A549 (cell line): ENCODE measurements at regions not wholly inside any gene's neighbourhood (a gene's known extent, or its start where the extent isn't known, plus 50 kb on each side); places are given as distances from the start of the nearest gene placed in this dataset.

Experiments used
- BHLHE40 ChIP-seq: IDR thresholded peaks from 2 replicates; pipeline ENCODE4 v1.6.1; 2012; ENCODE audit warnings: low read depth, low read length, inconsistent platforms
- CEBPB ChIP-seq, 2 experiments: fragments of >200 bp in 1 of 2; sonication (Bioruptor Twin) in 1 of 2; formaldehyde crosslinking in 1 of 2; IDR thresholded peaks; 2 replicates each; pipeline ENCODE4 v1.6.1; 2012 to 2016
- EP300 ChIP-seq, 2 experiments: fragments of >200 bp; sonication (Bioruptor Twin); formaldehyde crosslinking; IDR thresholded peaks; 2 replicates in 1 of 2; 3 replicates in 1 of 2; pipeline ENCODE4 v1.6.1; 2016 to 2017
- ESRRA ChIP-seq: fragments of 150-350 bp; IDR thresholded peaks from 2 replicates; pipeline ENCODE4 v1.6.1; 2014; ENCODE audit warnings: mild to moderate bottlenecking, low read length, borderline replicate concordance
- JUNB ChIP-seq: fragments of >200 bp; sonication (Bioruptor Twin); formaldehyde crosslinking; IDR thresholded peaks from 2 replicates; pipeline ENCODE4 v1.6.1; 2016
- KDM1A ChIP-seq: fragments of 200-600 bp; sonication (generic); IDR thresholded peaks from 2 replicates; pipeline ENCODE4 v1.6.1; 2016; ENCODE audit warnings: low read depth, mild to moderate bottlenecking
- MYC ChIP-seq: IDR thresholded peaks from 2 replicates; pipeline ENCODE4 v1.6.1; 2012; ENCODE audit warnings: mild to moderate bottlenecking, inconsistent platforms, low read length, improper control_type of control experiment, borderline replicate concordance
- NPAS2 ChIP-seq: fragments of 250-450 bp; sonication (Bioruptor Pico); IDR thresholded peaks from 2 replicates; pipeline ENCODE4 v1.8.0; 2022; ENCODE audit warnings: mild to moderate bottlenecking, moderate library complexity, borderline replicate concordance
- PHF8 ChIP-seq: fragments of 200-600 bp; sonication (generic); IDR thresholded peaks from 2 replicates; pipeline ENCODE4 v1.6.1; 2016; ENCODE audit warnings: low read depth, mild to moderate bottlenecking, antibody characterized with exemption, moderate library complexity, borderline replicate concordance
- POLR2A ChIP-seq: IDR thresholded peaks from 2 replicates; pipeline ENCODE4 v1.6.1; 2012; ENCODE audit warnings: mild to moderate bottlenecking, low read length
- RAD21 ChIP-seq, 2 experiments: fragments of >200 bp in 1 of 2; sonication (Bioruptor Twin) in 1 of 2; formaldehyde crosslinking in 1 of 2; IDR thresholded peaks in 1 of 2; conservative IDR thresholded peaks in 1 of 2; 2 replicates in 1 of 2; 3 replicates in 1 of 2; pipeline ENCODE4 v1.6.1; 2012 to 2018; ENCODE audit warnings: inconsistent platforms in 1 of 2
- RFX5 ChIP-seq: fragments of 450-650 bp; IDR thresholded peaks from 2 replicates; pipeline ENCODE4 v1.7.1; 2014; ENCODE audit warnings: antibody characterized with exemption, mild to moderate bottlenecking, moderate library complexity
- TF ChIP-seq, protein P1 (sequence below): fragments of 250-450 bp; sonication (Bioruptor Pico); IDR thresholded peaks from 2 replicates; pipeline ENCODE4 v1.5.0; 2020; ENCODE audit warnings: low read depth, mild to moderate bottlenecking, moderate library complexity
- TF ChIP-seq, protein P2 (sequence below): fragments of >200 bp; sonication (Bioruptor Twin); formaldehyde crosslinking; IDR thresholded peaks from 3 replicates; pipeline ENCODE4 v1.5.1; 2016

DNA sequence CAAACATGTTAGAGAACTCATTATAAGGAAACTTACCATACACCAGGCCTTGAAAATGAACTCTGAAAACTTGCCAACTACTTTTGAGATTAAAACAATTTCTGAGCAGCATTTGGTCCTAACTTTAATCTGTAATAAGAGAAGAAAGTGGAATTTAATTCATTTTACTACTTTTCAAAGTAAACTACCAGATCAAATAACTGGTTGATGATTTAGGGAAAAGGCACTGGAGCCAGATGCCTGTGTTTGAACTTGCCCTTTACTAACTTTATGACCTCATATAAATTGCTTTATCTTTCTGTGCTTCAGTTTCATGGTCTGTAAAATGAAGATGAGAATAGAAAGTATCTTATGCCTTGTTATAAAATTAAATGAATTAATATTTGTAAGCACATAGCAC lies 159.9 kb upstream of the PCDH18 start:
- TF ChIP-seq, protein P1, sequence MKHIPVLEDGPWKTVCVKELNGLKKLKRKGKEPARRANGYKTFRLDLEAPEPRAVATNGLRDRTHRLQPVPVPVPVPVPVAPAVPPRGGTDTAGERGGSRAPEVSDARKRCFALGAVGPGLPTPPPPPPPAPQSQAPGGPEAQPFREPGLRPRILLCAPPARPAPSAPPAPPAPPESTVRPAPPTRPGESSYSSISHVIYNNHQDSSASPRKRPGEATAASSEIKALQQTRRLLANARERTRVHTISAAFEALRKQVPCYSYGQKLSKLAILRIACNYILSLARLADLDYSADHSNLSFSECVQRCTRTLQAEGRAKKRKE (CRISPR knock-in tag), result no peak
- TF ChIP-seq RAD21 (conservative IDR thresholded peaks at IDR 0.05 in 1 of 2, IDR thresholded peaks at IDR 0.05 in 1 of 2) (no peak), RFX5 (no peak), NPAS2 (CRISPR knock-in tag) (no peak), MYC (no peak), JUNB (no peak), EP300 (IDR thresholded peaks at IDR 0.05) (no peak), ESRRA (no peak), PHF8 (no peak), KDM1A (no peak), POLR2A (no peak), CEBPB (IDR thresholded peaks at IDR 0.05) (no peak), BHLHE40 (no peak)
- TF ChIP-seq, protein P2, sequence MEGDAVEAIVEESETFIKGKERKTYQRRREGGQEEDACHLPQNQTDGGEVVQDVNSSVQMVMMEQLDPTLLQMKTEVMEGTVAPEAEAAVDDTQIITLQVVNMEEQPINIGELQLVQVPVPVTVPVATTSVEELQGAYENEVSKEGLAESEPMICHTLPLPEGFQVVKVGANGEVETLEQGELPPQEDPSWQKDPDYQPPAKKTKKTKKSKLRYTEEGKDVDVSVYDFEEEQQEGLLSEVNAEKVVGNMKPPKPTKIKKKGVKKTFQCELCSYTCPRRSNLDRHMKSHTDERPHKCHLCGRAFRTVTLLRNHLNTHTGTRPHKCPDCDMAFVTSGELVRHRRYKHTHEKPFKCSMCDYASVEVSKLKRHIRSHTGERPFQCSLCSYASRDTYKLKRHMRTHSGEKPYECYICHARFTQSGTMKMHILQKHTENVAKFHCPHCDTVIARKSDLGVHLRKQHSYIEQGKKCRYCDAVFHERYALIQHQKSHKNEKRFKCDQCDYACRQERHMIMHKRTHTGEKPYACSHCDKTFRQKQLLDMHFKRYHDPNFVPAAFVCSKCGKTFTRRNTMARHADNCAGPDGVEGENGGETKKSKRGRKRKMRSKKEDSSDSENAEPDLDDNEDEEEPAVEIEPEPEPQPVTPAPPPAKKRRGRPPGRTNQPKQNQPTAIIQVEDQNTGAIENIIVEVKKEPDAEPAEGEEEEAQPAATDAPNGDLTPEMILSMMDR, result no peak
